Keratinocyte (primary cell): ENCODE measurements at regions not wholly inside any gene's neighbourhood (a gene's known extent, or its start where the extent isn't known, plus 50 kb on each side); places are given as distances from the start of the nearest gene placed in this dataset.
A peak's percentile ranks its signal among the peaks of the same experiment; 100 is the strongest.

Experiments used
- DNase-seq: peaks from one replicate; pipeline ENCODE4 v3.0.0-alpha.2; 2011; ENCODE audit warnings: low read depth, missing footprints, low spot score
- FAIRE-seq: peaks from 2 replicates; lab custom pipeline; 2011; peaks lifted over from hg19 to GRCh38; lab: Jason Lieb, UNC
- H2AFZ ChIP-seq: 2 replicates; pipeline ENCODE4 v1.6.0; 2012; ENCODE audit warnings: low read length, control low read depth, inconsistent platforms; ENCODE audit not compliant: control insufficient read depth
- H3K27ac ChIP-seq: 2 replicates; pipeline ENCODE4 v1.5.1; 2011; ENCODE audit warnings: low read length; ENCODE audit not compliant: control insufficient read depth, insufficient read depth
- H3K27me3 ChIP-seq: 3 replicates; pipeline ENCODE4 v1.6.0; 2011; ENCODE audit warnings: low read length; ENCODE audit not compliant: control insufficient read depth, insufficient read depth; ENCODE audit errors: extremely low read depth
- H3K36me3 ChIP-seq, 2 experiments: 2 replicates in 1 of 2; 3 replicates in 1 of 2; pipeline ENCODE4 v1.5.1; 2011; ENCODE audit warnings: low read length in 2 of 2, mild to moderate bottlenecking in 1 of 2; ENCODE audit not compliant: control insufficient read depth in 2 of 2, insufficient read depth in 2 of 2; ENCODE audit errors: extremely low read depth in 1 of 2
- H3K4me1 ChIP-seq: 3 replicates; pipeline ENCODE4 v1.5.1; 2011; ENCODE audit warnings: low read length; ENCODE audit not compliant: control insufficient read depth, insufficient read depth; ENCODE audit errors: extremely low read depth
- H3K4me2 ChIP-seq: 3 replicates; pipeline ENCODE4 v1.6.0; 2011; ENCODE audit warnings: low read depth, low read length; ENCODE audit not compliant: control insufficient read depth, insufficient read depth; ENCODE audit errors: extremely low read depth
- H3K4me3 ChIP-seq, 3 experiments: fragments of 200-600 bp in 1 of 3; sonication (generic) in 1 of 3; 2 replicates in 2 of 3; 3 replicates in 1 of 3; pipeline ENCODE4 v1.5.1; 2011 to 2016; ENCODE audit warnings: low read length in 3 of 3, mild to moderate bottlenecking in 3 of 3, control low read depth in 2 of 3, inconsistent platforms in 1 of 3, low read depth in 1 of 3, mixed read lengths in 1 of 3, mixed run types in 1 of 3, moderate library complexity in 1 of 3; ENCODE audit not compliant: control insufficient read depth in 2 of 3, insufficient read depth in 2 of 3; ENCODE audit errors: extremely low read depth in 1 of 3
- H3K79me2 ChIP-seq: 2 replicates; pipeline ENCODE4 v1.6.0; 2012; ENCODE audit warnings: low read length; ENCODE audit not compliant: control insufficient read depth, insufficient read depth
- H3K9ac ChIP-seq: 3 replicates; pipeline ENCODE4 v1.6.0; 2011; ENCODE audit warnings: low read length; ENCODE audit not compliant: control insufficient read depth, insufficient read depth; ENCODE audit errors: extremely low read depth
- H3K9me1 ChIP-seq: 3 replicates; pipeline ENCODE4 v1.6.0; 2011; ENCODE audit warnings: low read length; ENCODE audit not compliant: control insufficient read depth, insufficient read depth; ENCODE audit errors: extremely low read depth
- H3K9me3 ChIP-seq: 2 replicates; pipeline ENCODE4 v1.5.1; 2012; ENCODE audit warnings: low read depth, low read length; ENCODE audit not compliant: control insufficient read depth
- H4K20me1 ChIP-seq: 3 replicates; pipeline ENCODE4 v1.6.0; 2011; ENCODE audit warnings: low read length; ENCODE audit not compliant: control insufficient read depth, insufficient read depth; ENCODE audit errors: extremely low read depth
- CTCF ChIP-seq, 3 experiments: IDR thresholded peaks in 1 of 3; conservative IDR thresholded peaks in 1 of 3; optimal IDR thresholded peaks in 1 of 3; 2 replicates in 2 of 3; 3 replicates in 1 of 3; pipeline versions ENCODE3 to v1.5.1; 2011; ENCODE audit warnings: low read length in 3 of 3, mild to moderate bottlenecking in 3 of 3, moderate library complexity in 2 of 3, control low read depth in 1 of 3, inconsistent platforms in 1 of 3; ENCODE audit not compliant: insufficient read depth in 2 of 3; ENCODE audit errors: extremely low read depth in 1 of 3
- EZH2 ChIP-seq: IDR thresholded peaks from one replicate; pipeline ENCODE4 v1.6.1; 2012; ENCODE audit warnings: inconsistent platforms, mild to moderate bottlenecking, low read length, moderate library complexity
- dilution Hi-C: fragments of 300-500 bp; cut with MboI; formaldehyde crosslinking; loops from one replicate; pipeline ENCODE4 v1.7.0; 2020; ENCODE audit warnings: low sequenced_read_pairs; ENCODE audit not compliant: extremely low pct_ligation_motif_present

GRCh38 chr15:59825901-59826300 lies 136.8 kb upstream of the BNIP2 start:
- DNase-seq (no peak), FAIRE-seq (peak; percentile 97)
- Histone ChIP-seq H3K9me1 (no peaks in the 10 kb centered on the region), H2AFZ (no peak overlapping the region), H3K27ac (peak overlapping the region; percentile 28), H3K9me3 (no peaks in the 10 kb centered on the region), H3K4me2 (peak overlapping the region; percentile 53), H3K4me1 (peaks cover 51% of the 10 kb centered on the region), H3K79me2 (no peaks in the 10 kb centered on the region), H3K4me3 (peak overlapping the region in 1 of 3 experiments; percentile 19), H3K9ac (no peak overlapping the region), H3K27me3 (no peaks in the 10 kb centered on the region), H4K20me1 (no peaks in the 10 kb centered on the region), H3K36me3 (no peaks in the 10 kb centered on the region)
- dilution Hi-C loops, result no loop called here
- no peak for TF ChIP-seq EZH2
- no peak for TF ChIP-seq CTCF (optimal IDR thresholded peaks at IDR 0.05 in 1 of 3, IDR thresholded peaks at IDR 0.05 in 1 of 3, conservative IDR thresholded peaks at IDR 0.05 in 1 of 3; ENCODE audit: extremely low read depth in 1 of 3, insufficient read depth in 2 of 3, low read length in 3 of 3)

- no peaks in the 10 kb centered on the region for H3K36me3 ChIP-seq
- no peak overlapping the region for H2AFZ ChIP-seq
- H3K4me1 ChIP-seq, result peaks cover 5% of the 10 kb centered on the region
- no peaks in the 10 kb centered on the region for H3K79me2 ChIP-seq
- no peaks in the 10 kb centered on the region for H3K9me1 ChIP-seq
- DNase-seq (no peak), FAIRE-seq (no peak)
- TF ChIP-seq EZH2, result no peak
- no peak for TF ChIP-seq CTCF (optimal IDR thresholded peaks at IDR 0.05 in 1 of 3, IDR thresholded peaks at IDR 0.05 in 1 of 3, conservative IDR thresholded peaks at IDR 0.05 in 1 of 3; ENCODE audit: extremely low read depth in 1 of 3, insufficient read depth in 2 of 3, low read length in 3 of 3)
- no peaks in the 10 kb centered on the region for H4K20me1 ChIP-seq
- H3K27me3 ChIP-seq, result no peaks in the 10 kb centered on the region
- no peak overlapping the region for H3K9ac ChIP-seq
- no peak overlapping the region for H3K27ac ChIP-seq
- no peaks in the 10 kb centered on the region for H3K9me3 ChIP-seq
- dilution Hi-C loops, result no loop called here
- no peak overlapping the region for H3K4me3 ChIP-seq
- no peak overlapping the region for H3K4me2 ChIP-seq
Observed at GRCh38 chr15:59821286-59821685, 132.2 kb upstream of the BNIP2 start.
